ENCODE measurements at regions not wholly inside any gene's neighbourhood (a gene's known extent, or its start where the extent isn't known, plus 50 kb on each side); places are given as distances from the start of the nearest gene placed in this dataset.

DNA sequence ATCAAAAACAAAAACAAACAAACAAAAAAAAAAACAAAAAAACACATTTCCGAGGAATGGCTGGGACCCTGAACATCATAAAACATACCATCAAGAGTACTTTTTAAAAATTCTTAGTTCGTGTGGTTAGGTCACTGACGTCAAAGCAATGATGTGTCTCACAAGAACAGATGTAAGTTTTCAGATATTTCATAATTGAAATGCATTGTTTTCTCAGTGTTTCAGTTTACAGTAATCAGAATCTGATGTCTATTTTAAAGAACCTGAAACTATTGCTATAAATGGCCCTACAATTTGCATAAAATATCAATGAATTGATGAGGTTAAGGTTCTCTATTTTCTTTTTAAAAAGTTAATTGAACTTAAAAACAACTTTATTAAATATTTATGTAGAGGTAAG lies 103.7 kb upstream of the HGF start:
- H3K9me3 Mint-ChIP-seq = peaks cover under 1% of the 10 kb centered on the region
- no peak for TF ChIP-seq CTCF (IDR thresholded peaks at IDR 0.05)

DNA sequence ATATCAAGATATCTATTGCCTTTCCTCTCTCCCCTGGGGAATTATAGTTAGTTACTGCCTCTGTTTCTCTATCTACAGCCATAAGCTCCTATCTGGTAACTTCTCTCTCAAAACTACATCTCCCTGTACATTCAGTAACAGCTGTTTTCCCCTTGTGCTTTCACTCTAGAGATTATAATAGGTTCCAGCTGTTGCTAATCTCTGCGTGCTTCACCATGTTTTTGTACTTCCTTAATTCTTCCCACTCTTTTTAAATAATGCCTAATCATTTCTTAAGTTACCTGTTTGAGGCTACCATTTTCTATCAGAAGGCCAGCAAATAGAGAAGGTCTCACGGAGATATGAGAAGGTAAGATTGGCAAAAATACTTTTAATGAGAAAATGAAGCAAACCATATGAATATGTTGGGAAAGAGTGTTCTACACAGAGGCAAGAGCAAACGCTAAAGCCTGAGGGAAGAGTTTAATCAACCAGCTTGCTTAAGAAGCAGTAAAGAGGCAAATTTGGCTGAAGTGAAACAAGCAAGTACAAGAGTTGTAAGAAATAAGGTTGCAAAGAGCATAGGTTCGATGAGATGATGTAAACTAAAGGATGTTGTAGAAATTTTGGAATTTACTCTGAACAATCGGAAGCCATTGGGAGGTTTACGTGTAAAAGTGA lies 101.9 kb upstream of the HGF start:
- POLR2A ChIA-PET = no interaction called here
- Histone ChIP-seq H3K4me1 (ENCODE audit: insufficient read depth, low read length) (no peaks in the 10 kb centered on the region), H3K9me3 (ENCODE audit: control insufficient read depth in 1 of 2, insufficient read depth in 1 of 2, low read length in 2 of 2) (no peaks in the 10 kb centered on the region), H3K27ac (ENCODE audit: low read depth in 1 of 2, low read length in 2 of 2) (no peak overlapping the region), H3K36me3 (ENCODE audit: insufficient read depth, low read length) (no peaks in the 10 kb centered on the region), H3K27me3 (ENCODE audit: control insufficient read depth in 1 of 2, insufficient read depth in 2 of 2, low read length in 2 of 2) (no peaks in the 10 kb centered on the region), H3K4me3 (ENCODE audit: low read length) (no peak overlapping the region)
- DNase-seq (no peak), ATAC-seq (ENCODE audit: poor library complexity) (no peak)
- H3K4me1 Mint-ChIP-seq (ENCODE audit: low read depth) = no peaks in the 10 kb centered on the region
- H3K36me3 Mint-ChIP-seq (ENCODE audit: low read depth) = no peaks in the 10 kb centered on the region
- intact Hi-C loops (cut with DNase I, micrococcal nuclease) = no loop called here
- H3K27ac Mint-ChIP-seq = no peak overlapping the region
- H3K4me3 Mint-ChIP-seq = no peak overlapping the region
- TF ChIP-seq CTCF (IDR thresholded peaks at IDR 0.05) = no peak
- H3K27me3 Mint-ChIP-seq = no peaks in the 10 kb centered on the region
- H3K9me3 Mint-ChIP-seq = peaks cover 3% of the 10 kb centered on the region
- CTCF ChIA-PET = no interaction called here

More for the DNA sequence above, 103.7 kb upstream of the HGF start:
- Histone ChIP-seq H3K4me1 (ENCODE audit: insufficient read depth, low read length) (no peaks in the 10 kb centered on the region), H3K36me3 (ENCODE audit: insufficient read depth, low read length) (no peaks in the 10 kb centered on the region), H3K27me3 (ENCODE audit: control insufficient read depth in 1 of 2, insufficient read depth in 2 of 2, low read length in 2 of 2) (no peaks in the 10 kb centered on the region), H3K4me3 (ENCODE audit: low read length) (no peak overlapping the region), H3K27ac (ENCODE audit: low read depth in 1 of 2, low read length in 2 of 2) (no peak overlapping the region), H3K9me3 (ENCODE audit: control insufficient read depth in 1 of 2, insufficient read depth in 1 of 2, low read length in 2 of 2) (no peaks in the 10 kb centered on the region)
- CTCF ChIA-PET = no interaction called here
- ATAC-seq (ENCODE audit: poor library complexity) = no peak
- H3K36me3 Mint-ChIP-seq (ENCODE audit: low read depth) = no peaks in the 10 kb centered on the region
- no peak for DNase-seq
- H3K27me3 Mint-ChIP-seq = no peaks in the 10 kb centered on the region
- H3K4me3 Mint-ChIP-seq = no peak overlapping the region
- intact Hi-C loops (cut with DNase I, micrococcal nuclease) = no loop called here
- POLR2A ChIA-PET = no interaction called here
- H3K4me1 Mint-ChIP-seq (ENCODE audit: low read depth) = no peaks in the 10 kb centered on the region
- no peak overlapping the region for H3K27ac Mint-ChIP-seq

- H3K27me3 ChIP-seq (ENCODE audit: control insufficient read depth in 1 of 2, insufficient read depth in 2 of 2, low read length in 2 of 2) = no peaks in the 10 kb centered on the region
- POLR2A ChIA-PET = no interaction called here
- DNase-seq (no peak), ATAC-seq (ENCODE audit: poor library complexity) (no peak)
- Mint-ChIP-seq H3K4me1 (ENCODE audit: low read depth) (no peaks in the 10 kb centered on the region), H3K4me3 (no peak overlapping the region), H3K27me3 (no peaks in the 10 kb centered on the region), H3K27ac (no peak overlapping the region), H3K9me3 (peaks cover 3% of the 10 kb centered on the region), H3K36me3 (ENCODE audit: low read depth) (no peaks in the 10 kb centered on the region)
- TF ChIP-seq CTCF (IDR thresholded peaks at IDR 0.05) = no peak
- H3K27ac ChIP-seq (ENCODE audit: low read depth in 1 of 2, low read length in 2 of 2) = no peak overlapping the region
- CTCF ChIA-PET = no interaction called here
- no peaks in the 10 kb centered on the region for H3K36me3 ChIP-seq (ENCODE audit: insufficient read depth, low read length)
- H3K9me3 ChIP-seq (ENCODE audit: control insufficient read depth in 1 of 2, insufficient read depth in 1 of 2, low read length in 2 of 2) = no peaks in the 10 kb centered on the region
- H3K4me1 ChIP-seq (ENCODE audit: insufficient read depth, low read length) = no peaks in the 10 kb centered on the region
- no peak overlapping the region for H3K4me3 ChIP-seq (ENCODE audit: low read length)
- intact Hi-C loops (cut with DNase I, micrococcal nuclease) = no loop called here
Measured at GRCh38 chr7:81870608-81871007, 100.8 kb upstream of the HGF start.
